Testis (tissue), 2 donors: ENCODE measurements at regions not wholly inside any gene's neighbourhood (a gene's known extent, or its start where the extent isn't known, plus 50 kb on each side); places are given as distances from the start of the nearest gene placed in this dataset.
"Not testable (repeated sequence)": the region's sequence is repeated elsewhere in the genome, so short reads cannot be mapped to it uniquely, and the experiment has no call there.

Experiments
- DNase-seq: peaks from one replicate; pipeline ENCODE4 v3.0.0-alpha.2; 2019
- H3K27ac ChIP-seq, 2 donors: fragments of 200-600 bp; sonication (generic); one replicate each; pipeline ENCODE4 v1.5.1; 2019
- H3K27me3 ChIP-seq: fragments of 200-600 bp; sonication (generic); one replicate; pipeline ENCODE4 v1.5.1; 2019
- H3K36me3 ChIP-seq: fragments of 200-600 bp; sonication (generic); one replicate; pipeline ENCODE4 v1.5.1; 2017; ENCODE audit warnings: low read depth; ENCODE audit errors: missing control alignments
- H3K4me1 ChIP-seq: fragments of 200-600 bp; sonication (generic); one replicate; pipeline ENCODE4 v1.5.1; 2019
- H3K4me3 ChIP-seq, 2 donors: fragments of 200-600 bp; sonication (generic); one replicate each; pipeline ENCODE4 v1.5.1; 2017 to 2019
- H3K9me3 ChIP-seq: fragments of 200-600 bp; sonication (generic); one replicate; pipeline ENCODE4 v1.5.1; 2017
- CTCF ChIP-seq, 3 experiments: fragments of 450-650 bp in 2 of 3; fragments of 200-600 bp in 1 of 3; sonication (generic) in 1 of 3; IDR thresholded peaks; one replicate each; pipeline ENCODE4 v1.5.1; 2016 to 2019; ENCODE audit warnings: antibody characterized with exemption in 3 of 3, mild to moderate bottlenecking in 2 of 3, moderate library complexity in 1 of 3
- POLR2A ChIP-seq: fragments of 450-650 bp; IDR thresholded peaks from one replicate; pipeline ENCODE4 v1.6.1; 2017; ENCODE audit warnings: antibody characterized with exemption, mild to moderate bottlenecking, moderate library complexity
- WGBS, 2 donors: methylation state at CpG; one replicate each; pipeline ENCODE4 v1.1.5; 2018; 5-methylcytosine and 5-hydroxymethylcytosine counted together
- intact Hi-C: fragments of 100-400 bp; cut with DNase I; formaldehyde crosslinking; loops from one replicate; pipeline ENCODE4 v1.15.1; 2023; ENCODE audit warnings: low total_unique reads

- Histone ChIP-seq H3K9me3 (no peaks in the 10 kb centered on the region), H3K4me3 (no peak overlapping the region), H3K4me1 (no peaks in the 10 kb centered on the region), H3K36me3 (no peaks in the 10 kb centered on the region), H3K27me3 (no peaks in the 10 kb centered on the region), H3K27ac (no peak overlapping the region)
- TF ChIP-seq CTCF (IDR thresholded peaks at IDR 0.05) (no peak), POLR2A (no peak)
- DNase-seq = no peak
- intact Hi-C loops = no loop called here
Measured at GRCh38 chr3:166606988-166607387, 769.8 kb upstream of the BCHE start.

- Histone ChIP-seq H3K27ac (no peak overlapping the region), H3K36me3 (no peaks in the 10 kb centered on the region), H3K9me3 (no peaks in the 10 kb centered on the region), H3K27me3 (no peaks in the 10 kb centered on the region), H3K4me1 (no peaks in the 10 kb centered on the region), H3K4me3 (no peak overlapping the region)
- WGBS, 2 donors = 70 to 75% methylated on average over 1 of the region's 1 CpG
- intact Hi-C loops = no loop called here
- DNase-seq = no peak
- TF ChIP-seq CTCF (IDR thresholded peaks at IDR 0.05) (no peak), POLR2A (no peak)
Measured at GRCh38 chr3:166593776-166594175, 756.6 kb upstream of the BCHE start.

GRCh38 chr3:166582236-166582635 lies 745.0 kb upstream of the BCHE start:
- TF ChIP-seq POLR2A = no peak
- no peak for TF ChIP-seq CTCF (IDR thresholded peaks at IDR 0.05)
- H3K4me3 ChIP-seq = no peak overlapping the region
- 86 to 97% methylated on average over 2 of the region's 2 CpGs for WGBS, 2 donors
- H3K27ac ChIP-seq = no peak overlapping the region
- no peaks in the 10 kb centered on the region for H3K36me3 ChIP-seq
- intact Hi-C loops = no loop called here
- H3K4me1 ChIP-seq = no peaks in the 10 kb centered on the region
- no peak for DNase-seq
- H3K27me3 ChIP-seq = no peaks in the 10 kb centered on the region
- H3K9me3 ChIP-seq = no peaks in the 10 kb centered on the region

- no peak for DNase-seq
- Histone ChIP-seq H3K4me3 (no peak overlapping the region), H3K9me3 (no peaks in the 10 kb centered on the region), H3K27ac (no peak overlapping the region), H3K4me1 (no peaks in the 10 kb centered on the region), H3K27me3 (no peaks in the 10 kb centered on the region), H3K36me3 (no peaks in the 10 kb centered on the region)
- 69 to 70% methylated on average over 6 of the region's 6 CpGs for WGBS, 2 donors
- TF ChIP-seq CTCF (IDR thresholded peaks at IDR 0.05) = no peak
- TF ChIP-seq POLR2A = no peak
- intact Hi-C loops = no loop called here
Measured at GRCh38 chr3:166580561-166580960, 743.3 kb upstream of the BCHE start.

- WGBS, 2 donors = 88 to 89% methylated on average over 4 of the region's 4 CpGs
- H3K27ac ChIP-seq = no peak overlapping the region
- no peaks in the 10 kb centered on the region for H3K4me1 ChIP-seq
- no peaks in the 10 kb centered on the region for H3K27me3 ChIP-seq
- DNase-seq = no peak
- H3K4me3 ChIP-seq = no peak overlapping the region
- TF ChIP-seq POLR2A (no peak), CTCF (IDR thresholded peaks at IDR 0.05) (no peak)
- intact Hi-C loops = no loop called here
- H3K36me3 ChIP-seq = no peaks in the 10 kb centered on the region
- H3K9me3 ChIP-seq = no peaks in the 10 kb centered on the region
Measured at GRCh38 chr3:166575161-166575560, 737.9 kb upstream of the BCHE start.

GRCh38 chr3:166571686-166572085 lies 734.5 kb upstream of the BCHE start:
- H3K27me3 ChIP-seq, H3K36me3 ChIP-seq, H3K9me3 ChIP-seq, H3K4me1 ChIP-seq, H3K4me3 ChIP-seq, intact Hi-C loops, DNase-seq, H3K27ac ChIP-seq: not testable (repeated sequence)
- WGBS, 2 donors = 70 to 75% methylated on average over 4 of the region's 4 CpGs
